Activated T-helper 2 cell treated with anti-CD3 and anti-CD28 coated beads, Interferon-gamma antibody, Interleukin-2, Interleukin-4, amounts not matched to agents 10 μg/mL and 5 μg/mL and 100 μg/mL, durations not matched to agents 14 hours and 24 hours and 36 hours (primary cell): ENCODE measurements at regions not wholly inside any gene's neighbourhood (a gene's known extent, or its start where the extent isn't known, plus 50 kb on each side); places are given as distances from the start of the nearest gene placed in this dataset.

Experiments used
- DNase-seq: peaks from one replicate; pipeline ENCODE4 v3.0.0; 2021; ENCODE audit warnings: low spot score
- H3K27ac Mint-ChIP-seq: one replicate; pipeline ENCODE4 v1.8.0; 2021; ENCODE audit warnings: mixed read lengths
- H3K27me3 Mint-ChIP-seq: one replicate; pipeline ENCODE4 v1.8.0; 2021; ENCODE audit warnings: low read depth, mixed read lengths
- H3K36me3 Mint-ChIP-seq: one replicate; pipeline ENCODE4 v1.8.0; 2021; ENCODE audit warnings: low read depth, mixed read lengths
- H3K4me1 Mint-ChIP-seq: one replicate; pipeline ENCODE4 v1.8.0; 2021; ENCODE audit warnings: low read depth, mixed read lengths
- H3K4me3 Mint-ChIP-seq: one replicate; pipeline ENCODE4 v1.8.0; 2021; ENCODE audit warnings: low read depth, mild to moderate bottlenecking, moderate library complexity, mixed read lengths
- H3K9me3 Mint-ChIP-seq: one replicate; pipeline ENCODE4 v1.8.0; 2021; ENCODE audit warnings: mixed read lengths
- intact Hi-C: fragments of 100-400 bp; cut with micrococcal nuclease; formaldehyde crosslinking; loops from one replicate; pipeline ENCODE4 v1.15.1; 2023

DNA sequence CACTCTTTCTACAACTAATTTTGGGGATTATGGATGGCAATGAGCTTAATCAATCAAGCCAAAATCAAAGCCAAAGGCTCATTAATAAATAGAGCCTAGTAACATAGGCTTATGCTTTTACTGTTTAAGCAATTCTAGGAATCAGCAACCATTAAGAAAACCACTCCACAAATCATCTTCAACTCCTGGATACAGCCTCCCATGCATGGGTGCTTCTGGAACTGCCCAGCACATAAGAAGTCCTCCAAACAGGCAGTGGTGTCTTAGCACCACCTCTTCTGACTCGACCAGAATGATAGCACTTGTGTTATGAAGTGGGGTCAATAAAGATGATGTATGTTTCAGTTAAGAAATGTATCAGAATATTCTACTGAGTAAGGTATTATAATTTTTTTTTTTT, 104.4 kb upstream of the SERPINE2 start:
- intact Hi-C loops: no loop called here

DNA sequence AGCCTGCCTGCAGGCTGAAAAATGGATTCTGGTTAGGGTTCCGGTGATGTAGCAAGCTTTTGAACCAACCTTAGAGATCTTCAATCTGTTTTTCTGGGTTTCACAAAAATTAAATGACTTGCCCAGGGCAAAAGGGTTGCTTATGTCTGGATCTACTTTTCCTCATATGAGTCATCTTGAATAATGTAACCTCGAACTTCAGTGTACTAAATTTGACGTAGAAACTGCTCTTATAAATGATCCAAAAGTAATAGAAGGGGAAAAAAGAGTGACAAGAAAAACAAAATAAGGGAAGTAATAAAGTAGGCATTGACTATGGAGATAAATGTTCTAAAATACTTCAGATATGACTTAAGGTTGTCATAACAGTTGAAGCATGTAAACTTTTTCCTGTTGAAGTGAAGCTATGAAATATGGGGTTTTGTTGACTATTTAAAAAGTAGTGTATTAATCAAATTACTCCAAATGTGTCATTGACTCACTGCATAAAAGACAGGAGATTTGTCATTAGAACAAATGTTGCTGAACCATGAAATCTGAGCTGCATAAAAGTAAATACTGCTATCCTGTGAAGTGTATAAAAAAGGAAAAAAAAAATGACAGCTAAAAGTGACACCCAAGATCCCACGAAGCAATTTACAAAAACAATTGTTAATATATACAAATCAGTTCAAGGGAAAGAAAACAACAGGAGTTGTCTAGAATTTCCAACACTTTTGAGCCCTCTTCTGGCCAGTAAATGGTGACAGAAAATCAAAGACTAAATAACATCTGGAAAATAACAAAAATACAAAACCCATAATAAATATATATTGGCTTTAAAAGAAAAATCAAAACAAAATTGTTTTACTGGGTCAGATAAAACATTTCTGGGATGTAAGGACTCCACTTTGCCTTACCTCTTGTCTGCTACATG, 103.6 kb upstream of the SERPINE2 start:
- no peak overlapping the region for H3K27ac Mint-ChIP-seq
- H3K4me1 Mint-ChIP-seq: no peaks in the 10 kb centered on the region
- H3K27me3 Mint-ChIP-seq: peaks cover 8% of the 10 kb centered on the region
- H3K9me3 Mint-ChIP-seq: no peaks in the 10 kb centered on the region
- H3K4me3 Mint-ChIP-seq: no peak overlapping the region
- no peaks in the 10 kb centered on the region for H3K36me3 Mint-ChIP-seq
- no peak for DNase-seq
- intact Hi-C loops: no loop called here

More for the DNA sequence above, 104.4 kb upstream of the SERPINE2 start:
- H3K4me1 Mint-ChIP-seq: no peaks in the 10 kb centered on the region
- H3K27me3 Mint-ChIP-seq: peaks cover 8% of the 10 kb centered on the region
- H3K36me3 Mint-ChIP-seq: no peaks in the 10 kb centered on the region
- no peak overlapping the region for H3K27ac Mint-ChIP-seq
- H3K4me3 Mint-ChIP-seq: no peak overlapping the region
- no peaks in the 10 kb centered on the region for H3K9me3 Mint-ChIP-seq
- no peak for DNase-seq

DNA sequence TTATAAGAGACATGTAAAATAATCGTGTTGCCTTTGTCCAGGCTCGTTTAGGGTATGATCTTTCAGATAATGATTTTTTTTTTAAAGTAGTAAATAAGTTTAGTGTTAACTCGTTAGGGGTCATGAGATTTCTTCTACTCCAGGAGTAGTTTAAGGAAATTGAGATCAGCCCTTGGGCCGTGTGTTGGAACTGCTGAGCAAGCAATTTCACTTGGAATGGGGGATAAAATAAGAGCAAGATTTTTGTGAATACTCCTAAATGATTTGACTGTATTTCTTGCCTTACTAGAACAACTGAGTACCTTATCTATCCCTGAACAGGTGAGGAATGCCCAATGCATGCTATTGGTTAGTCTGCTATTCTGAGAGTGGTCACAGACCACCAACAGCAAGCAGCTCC, 102.2 kb upstream of the SERPINE2 start:
- Mint-ChIP-seq H3K9me3 (no peaks in the 10 kb centered on the region), H3K4me1 (no peaks in the 10 kb centered on the region), H3K36me3 (no peaks in the 10 kb centered on the region), H3K4me3 (no peak overlapping the region), H3K27ac (no peak overlapping the region), H3K27me3 (peaks cover 10% of the 10 kb centered on the region)
- DNase-seq: no peak
- intact Hi-C loops: no loop called here

DNA sequence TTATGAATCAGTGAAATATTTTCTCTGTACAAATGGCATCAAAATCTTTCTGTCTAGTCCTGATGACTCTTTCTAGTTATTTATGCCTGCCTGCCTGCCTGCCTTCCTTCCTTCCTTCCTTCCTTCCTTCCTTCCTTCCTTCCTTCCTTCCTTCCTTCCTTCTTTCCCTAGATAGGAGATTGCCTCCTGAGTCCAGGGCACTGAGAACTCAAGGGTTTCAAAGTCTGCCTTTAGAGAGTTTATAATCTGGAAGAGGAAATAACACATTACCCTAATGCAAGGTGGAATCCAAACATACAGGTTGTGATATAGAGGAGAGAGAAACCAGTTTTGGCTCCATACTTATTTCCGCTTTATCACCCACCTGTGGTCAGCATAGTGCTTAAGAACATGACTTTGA, 98.1 kb upstream of the SERPINE2 start:
- H3K27ac Mint-ChIP-seq: no peak overlapping the region
- DNase-seq: no peak
- intact Hi-C loops: no loop called here
- H3K9me3 Mint-ChIP-seq: no peaks in the 10 kb centered on the region
- peaks cover 7% of the 10 kb centered on the region for H3K27me3 Mint-ChIP-seq
- H3K4me3 Mint-ChIP-seq: no peak overlapping the region
- H3K4me1 Mint-ChIP-seq: no peaks in the 10 kb centered on the region
- no peaks in the 10 kb centered on the region for H3K36me3 Mint-ChIP-seq

DNA sequence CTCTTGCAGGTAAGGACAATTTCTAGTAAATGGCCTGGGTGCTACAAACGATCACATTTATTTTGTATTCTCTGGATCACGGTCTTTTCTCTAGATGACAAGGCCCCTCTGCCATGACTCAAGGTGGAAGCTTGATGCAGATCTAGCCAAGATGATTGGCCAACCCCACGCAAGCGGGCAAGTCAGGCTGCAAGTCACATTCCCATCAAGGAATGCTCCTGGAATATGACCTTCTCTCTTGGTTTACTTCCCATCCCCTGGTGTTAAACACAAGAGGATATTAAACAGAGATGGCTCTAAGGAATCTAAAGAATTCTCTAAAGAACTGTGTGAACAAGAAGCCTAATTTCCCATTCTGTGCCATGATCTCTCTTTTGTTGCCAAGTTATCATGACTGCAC, 97.3 kb upstream of the SERPINE2 start:
- H3K36me3 Mint-ChIP-seq: no peaks in the 10 kb centered on the region
- intact Hi-C loops: no loop called here
- DNase-seq: no peak
- H3K4me3 Mint-ChIP-seq: no peak overlapping the region
- H3K27ac Mint-ChIP-seq: no peak overlapping the region
- peaks cover 10% of the 10 kb centered on the region for H3K27me3 Mint-ChIP-seq
- no peaks in the 10 kb centered on the region for H3K9me3 Mint-ChIP-seq
- H3K4me1 Mint-ChIP-seq: no peaks in the 10 kb centered on the region

DNA sequence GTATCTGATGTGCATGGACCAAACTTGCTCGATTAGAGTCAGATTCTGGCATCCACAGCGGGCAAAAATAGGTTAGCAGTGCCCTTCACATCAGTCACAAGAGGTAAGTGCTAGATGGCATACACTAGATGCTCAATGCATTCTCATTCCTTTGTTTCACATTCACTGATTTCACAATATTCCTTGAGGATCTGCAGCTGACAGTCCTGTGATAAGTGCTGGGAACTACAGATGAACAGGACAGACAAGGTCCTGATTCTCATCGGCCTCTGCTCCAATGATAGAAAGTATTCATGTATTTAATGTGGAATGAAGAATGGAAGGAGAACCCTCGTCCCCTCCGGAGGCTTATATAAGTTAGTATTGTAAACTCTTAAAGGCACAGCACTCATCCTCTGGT, 96.8 kb upstream of the SERPINE2 start:
- H3K4me3 Mint-ChIP-seq: no peak overlapping the region
- H3K27ac Mint-ChIP-seq: no peak overlapping the region
- DNase-seq: no peak
- H3K9me3 Mint-ChIP-seq: no peaks in the 10 kb centered on the region
- peaks cover 10% of the 10 kb centered on the region for H3K27me3 Mint-ChIP-seq
- no peaks in the 10 kb centered on the region for H3K36me3 Mint-ChIP-seq
- H3K4me1 Mint-ChIP-seq: no peaks in the 10 kb centered on the region
- intact Hi-C loops: no loop called here

DNA sequence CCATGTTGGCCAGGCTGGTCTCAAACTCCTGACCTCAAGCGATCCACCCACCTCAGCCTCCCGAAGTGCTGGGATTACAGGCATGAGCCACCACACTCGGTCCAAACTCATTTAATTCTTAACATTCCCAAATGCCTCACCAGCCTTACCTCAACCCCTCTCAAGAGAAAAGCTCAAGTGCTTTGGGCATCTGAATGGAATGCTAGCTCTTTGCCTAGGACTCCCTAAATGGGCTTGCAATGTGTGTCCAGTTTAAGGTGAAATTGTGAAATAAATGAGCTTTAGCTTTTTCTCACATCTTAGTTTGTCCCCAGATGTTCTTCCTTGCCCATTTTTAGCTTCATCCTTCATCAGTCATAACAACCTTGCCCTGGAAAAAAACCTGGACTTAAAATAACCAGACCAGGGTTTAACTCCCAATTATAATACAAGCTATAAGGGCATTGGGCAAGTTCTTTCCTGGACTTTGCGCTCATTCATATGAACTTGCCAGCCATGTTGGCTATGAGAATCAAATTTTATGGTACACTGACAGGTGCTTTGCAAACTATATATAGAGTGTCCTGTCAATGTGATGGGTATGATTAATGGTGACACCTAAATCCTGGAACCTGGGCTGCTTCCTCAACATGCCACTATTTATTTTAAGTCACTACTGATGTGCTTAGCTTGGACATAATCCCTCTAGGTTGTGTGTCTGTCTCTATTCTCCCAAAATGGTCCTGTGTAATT, 95.1 kb upstream of the SERPINE2 start:
- no peak for DNase-seq
- no peaks in the 10 kb centered on the region for H3K4me1 Mint-ChIP-seq
- intact Hi-C loops: no loop called here
- no peaks in the 10 kb centered on the region for H3K36me3 Mint-ChIP-seq
- H3K27ac Mint-ChIP-seq: no peak overlapping the region
- peaks cover 13% of the 10 kb centered on the region for H3K27me3 Mint-ChIP-seq
- H3K9me3 Mint-ChIP-seq: no peaks in the 10 kb centered on the region
- no peak overlapping the region for H3K4me3 Mint-ChIP-seq

DNA sequence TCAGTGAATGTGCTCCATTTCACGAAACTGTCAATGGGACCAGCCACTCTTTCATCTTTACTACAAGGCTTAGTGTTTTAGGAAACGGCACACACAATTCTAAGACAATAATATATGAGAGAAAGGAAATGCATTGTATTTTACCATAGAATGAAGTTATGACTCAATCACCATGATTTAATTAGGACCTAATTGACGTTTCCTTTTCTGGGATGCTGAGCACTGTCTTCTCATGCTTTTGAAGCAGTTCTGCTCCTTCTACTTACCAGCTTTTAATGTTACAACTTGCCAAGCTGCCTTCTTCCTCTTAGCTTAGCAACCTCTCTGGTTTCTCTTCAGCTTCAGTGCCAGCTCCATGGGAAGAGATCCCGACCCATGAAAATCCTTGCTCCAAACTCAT, 94.3 kb upstream of the SERPINE2 start:
- Mint-ChIP-seq H3K36me3 (no peaks in the 10 kb centered on the region), H3K9me3 (no peaks in the 10 kb centered on the region), H3K4me1 (no peaks in the 10 kb centered on the region), H3K27ac (no peak overlapping the region), H3K27me3 (peaks cover 15% of the 10 kb centered on the region), H3K4me3 (no peak overlapping the region)
- DNase-seq: no peak
- intact Hi-C loops: no loop called here

DNA sequence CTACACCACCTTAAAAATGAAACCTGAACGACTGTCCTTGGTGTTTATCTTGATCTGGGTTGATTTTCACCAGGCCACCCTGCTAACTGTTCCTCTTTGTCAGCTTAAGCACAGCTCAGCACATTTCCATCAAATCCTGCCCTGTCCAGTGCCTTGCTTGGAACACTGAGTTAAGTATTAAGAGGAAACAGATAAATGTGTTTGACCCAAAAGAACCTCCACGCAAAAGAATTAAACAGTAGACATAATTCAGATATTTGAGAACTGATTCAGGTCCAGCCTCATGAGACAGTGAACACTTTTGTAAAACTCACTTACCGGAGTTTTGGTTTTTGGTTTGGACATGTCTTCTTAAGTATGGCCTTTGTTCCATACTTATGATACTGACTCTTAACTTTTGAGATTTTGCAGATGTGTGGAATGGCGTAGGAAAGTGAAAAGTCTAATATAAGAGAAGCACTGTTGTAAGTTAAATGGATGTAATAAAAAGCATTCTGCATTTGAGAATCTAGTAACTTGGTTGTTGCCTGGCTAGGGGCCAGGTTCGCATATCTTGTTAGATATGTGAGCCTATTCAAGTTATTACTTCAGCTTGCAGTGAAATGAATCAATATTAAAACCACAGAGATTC, 88.9 kb upstream of the SERPINE2 start:
- no peak for DNase-seq
- H3K36me3 Mint-ChIP-seq: no peaks in the 10 kb centered on the region
- no peaks in the 10 kb centered on the region for H3K9me3 Mint-ChIP-seq
- intact Hi-C loops: no loop called here
- no peaks in the 10 kb centered on the region for H3K4me1 Mint-ChIP-seq
- H3K27ac Mint-ChIP-seq: no peak overlapping the region
- no peak overlapping the region for H3K4me3 Mint-ChIP-seq
- peaks cover 20% of the 10 kb centered on the region for H3K27me3 Mint-ChIP-seq

DNA sequence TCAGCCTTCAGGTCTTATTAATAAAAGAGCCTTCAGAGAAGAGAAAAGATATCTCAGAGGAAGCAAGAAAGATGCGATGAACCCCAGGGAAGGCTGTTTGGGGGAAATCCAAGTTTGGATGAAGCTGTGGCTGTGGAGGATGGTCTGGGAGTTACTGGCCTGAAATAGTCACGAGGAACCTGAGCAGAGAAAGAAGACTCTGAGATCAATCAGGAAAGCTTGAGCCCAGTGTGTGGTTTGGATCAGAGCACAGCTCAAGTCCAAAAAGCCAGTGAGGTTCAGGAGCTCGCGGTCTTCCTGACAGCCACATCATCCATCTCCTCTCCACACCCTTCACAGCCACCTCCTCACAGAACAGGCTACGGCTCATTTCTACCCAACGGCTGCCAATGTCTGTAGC, 87.4 kb upstream of the SERPINE2 start:
- H3K27me3 Mint-ChIP-seq: peaks cover 12% of the 10 kb centered on the region
- intact Hi-C loops: no loop called here
- no peak for DNase-seq
- no peak overlapping the region for H3K27ac Mint-ChIP-seq
- no peaks in the 10 kb centered on the region for H3K4me1 Mint-ChIP-seq
- H3K9me3 Mint-ChIP-seq: no peaks in the 10 kb centered on the region
- H3K36me3 Mint-ChIP-seq: no peaks in the 10 kb centered on the region
- H3K4me3 Mint-ChIP-seq: no peak overlapping the region

DNA sequence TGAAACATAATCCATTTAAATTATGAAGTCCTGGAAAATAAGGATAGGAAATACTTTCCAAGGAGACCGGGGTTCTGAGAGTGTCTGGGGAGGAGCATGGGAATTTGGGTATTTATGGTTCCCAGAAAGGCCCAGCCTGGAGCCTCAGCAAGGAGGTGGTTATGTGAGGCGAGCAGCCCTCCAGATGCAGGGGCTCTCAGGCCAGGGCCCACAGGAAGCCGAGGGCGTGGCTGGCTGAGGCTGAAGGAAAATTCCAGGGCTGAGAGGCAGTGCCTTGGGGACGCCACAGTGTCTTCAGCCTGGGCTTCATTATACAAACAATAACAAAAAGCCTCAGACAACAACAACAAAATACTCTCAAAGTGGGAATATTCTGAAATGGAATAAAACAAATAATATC, 86.9 kb upstream of the SERPINE2 start:
- Mint-ChIP-seq H3K9me3 (no peaks in the 10 kb centered on the region), H3K27me3 (peaks cover 12% of the 10 kb centered on the region), H3K27ac (no peak overlapping the region), H3K4me1 (no peaks in the 10 kb centered on the region), H3K36me3 (no peaks in the 10 kb centered on the region), H3K4me3 (no peak overlapping the region)
- DNase-seq: no peak
- intact Hi-C loops: no loop called here

DNA sequence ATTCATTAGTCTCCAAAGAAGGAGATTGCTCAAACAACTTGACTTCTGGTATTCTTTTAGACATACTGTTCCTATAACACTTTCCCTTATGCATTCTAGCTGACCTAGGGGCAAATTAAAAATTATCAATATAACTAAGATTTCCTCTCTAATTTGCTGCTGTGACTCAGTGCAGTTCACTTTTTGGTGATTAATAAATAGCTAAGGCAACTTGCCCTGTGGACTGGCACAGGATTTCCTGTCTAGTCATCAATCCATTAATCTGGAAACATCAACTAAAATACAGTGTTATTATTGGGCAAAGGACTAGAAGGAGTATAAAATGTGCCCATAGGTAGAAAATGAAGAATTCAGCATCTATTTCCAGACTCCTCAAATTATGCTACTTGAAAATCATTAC, 83.5 kb upstream of the SERPINE2 start:
- Mint-ChIP-seq H3K4me3 (no peak overlapping the region), H3K9me3 (peaks cover 4% of the 10 kb centered on the region), H3K27ac (no peak overlapping the region), H3K27me3 (peaks cover 7% of the 10 kb centered on the region), H3K36me3 (no peaks in the 10 kb centered on the region), H3K4me1 (no peaks in the 10 kb centered on the region)
- no peak for DNase-seq
- intact Hi-C loops: no loop called here
